GM21737 (cell line): ENCODE measurements at regions not wholly inside any gene's neighbourhood (a gene's known extent, or its start where the extent isn't known, plus 50 kb on each side); places are given as distances from the start of the nearest gene placed in this dataset.

Experiments used
- ATAC-seq: cut with Tn5 transposase; IDR thresholded peaks from one replicate; pipeline ENCODE4 v1.9.1; 2021; ENCODE audit warnings: mild to moderate bottlenecking, moderate library complexity; ENCODE audit not compliant: unreplicated experiment

- ATAC-seq, result no peak
Measured at GRCh38 chr2:16566701-16567100, 98.9 kb downstream of the CYRIA start.

- no peak for ATAC-seq
Measured at GRCh38 chr2:16565481-16565880, 100.2 kb downstream of the CYRIA start.

GRCh38 chr2:16561676-16562075 is 104.0 kb downstream of the CYRIA start:
- no peak for ATAC-seq

- no peak for ATAC-seq
Measured at GRCh38 chr2:16561251-16561650, 104.4 kb downstream of the CYRIA start.

- ATAC-seq, result no peak
Measured at GRCh38 chr2:16559278-16560067, 106.2 kb downstream of the CYRIA start.

- no peak for ATAC-seq
Measured at GRCh38 chr2:16554060-16554583, 111.5 kb downstream of the CYRIA start.

GRCh38 chr2:16553226-16553625 is 112.4 kb downstream of the CYRIA start:
- no peak for ATAC-seq

- ATAC-seq, result no peak
Measured at GRCh38 chr2:16552202-16552601, 113.4 kb downstream of the CYRIA start.

GRCh38 chr2:16548036-16548435 is 117.6 kb downstream of the CYRIA start:
- ATAC-seq, result no peak

- no peak for ATAC-seq
Measured at GRCh38 chr2:16546128-16546754, 119.4 kb downstream of the CYRIA start.

- ATAC-seq, result no peak
Measured at GRCh38 chr2:16538707-16539106, 126.9 kb downstream of the CYRIA start.

GRCh38 chr2:16537347-16537746 is 128.3 kb downstream of the CYRIA start:
- ATAC-seq, result no peak

- ATAC-seq, result no peak
Measured at GRCh38 chr2:16526193-16526592, 139.4 kb downstream of the CYRIA start.

- no peak for ATAC-seq
Measured at GRCh38 chr2:16525265-16525887, 140.3 kb downstream of the CYRIA start.

- ATAC-seq, result no peak
Measured at GRCh38 chr2:16523711-16524110, 141.9 kb downstream of the CYRIA start.

GRCh38 chr2:16522031-16522831 is 143.4 kb downstream of the CYRIA start:
- no peak for ATAC-seq

GRCh38 chr2:16520891-16521290 is 144.7 kb downstream of the CYRIA start:
- ATAC-seq, result no peak

GRCh38 chr2:16515696-16516095 is 149.9 kb downstream of the CYRIA start:
- ATAC-seq, result no peak

- ATAC-seq, result no peak
Measured at GRCh38 chr2:16513626-16514025, 152.0 kb downstream of the CYRIA start.

- ATAC-seq, result no peak
Measured at GRCh38 chr2:16511041-16511440, 154.6 kb downstream of the CYRIA start.

- no peak for ATAC-seq
Measured at GRCh38 chr2:16509042-16509441, 156.6 kb downstream of the CYRIA start.
